HG03354 (cell line): ENCODE measurements at regions not wholly inside any gene's neighbourhood (a gene's known extent, or its start where the extent isn't known, plus 50 kb on each side); places are given as distances from the start of the nearest gene placed in this dataset.
"Not testable (repeated sequence)": the region's sequence is repeated elsewhere in the genome, so short reads cannot be mapped to it uniquely, and the experiment has no call there.

ENCODE experiments used
- ATAC-seq: cut with Tn5 transposase; IDR thresholded peaks from one replicate; pipeline ENCODE4 v1.9.1; 2021; ENCODE audit warnings: mild to moderate bottlenecking; ENCODE audit not compliant: unreplicated experiment, poor library complexity, severe bottlenecking

DNA sequence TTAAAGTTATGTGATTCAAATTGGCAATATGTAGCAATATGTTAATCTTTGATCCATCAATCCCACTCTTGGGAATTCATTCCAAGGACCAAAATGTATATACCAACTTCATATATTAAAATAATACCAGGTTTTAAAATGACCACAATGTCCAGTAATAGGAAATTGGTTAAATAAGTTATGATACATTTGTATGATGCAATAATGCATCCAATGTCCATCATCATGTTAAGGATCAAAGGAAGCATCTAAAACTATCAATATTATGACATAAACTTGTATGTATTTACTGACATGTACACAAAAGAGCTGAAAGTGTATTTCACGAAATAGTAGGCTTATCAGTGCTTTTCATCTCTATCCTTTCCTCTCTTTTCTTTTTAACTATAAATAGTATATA lies 406.0 kb downstream of the RSL24D1 start:
- ATAC-seq: no peak

DNA sequence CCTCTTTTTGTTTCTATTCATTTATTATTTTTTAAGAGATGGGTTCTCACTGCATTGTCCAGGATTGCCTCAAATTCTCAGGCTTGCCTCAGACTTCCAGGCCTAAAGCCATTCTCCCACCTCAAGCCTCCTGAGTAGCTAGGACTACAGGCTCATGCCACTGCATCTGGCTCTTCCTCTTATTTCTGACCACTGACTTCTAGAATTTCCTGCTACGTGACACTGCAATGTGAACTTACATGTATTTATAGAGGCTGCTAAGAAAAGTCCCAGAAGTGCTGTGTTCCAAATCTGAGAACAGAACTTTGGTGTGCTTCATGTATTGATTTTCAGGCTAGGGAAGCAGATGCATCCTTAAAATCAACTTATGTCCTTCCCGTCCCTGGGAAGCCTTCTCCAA lies 407.4 kb downstream of the RSL24D1 start:
- ATAC-seq: no peak

DNA sequence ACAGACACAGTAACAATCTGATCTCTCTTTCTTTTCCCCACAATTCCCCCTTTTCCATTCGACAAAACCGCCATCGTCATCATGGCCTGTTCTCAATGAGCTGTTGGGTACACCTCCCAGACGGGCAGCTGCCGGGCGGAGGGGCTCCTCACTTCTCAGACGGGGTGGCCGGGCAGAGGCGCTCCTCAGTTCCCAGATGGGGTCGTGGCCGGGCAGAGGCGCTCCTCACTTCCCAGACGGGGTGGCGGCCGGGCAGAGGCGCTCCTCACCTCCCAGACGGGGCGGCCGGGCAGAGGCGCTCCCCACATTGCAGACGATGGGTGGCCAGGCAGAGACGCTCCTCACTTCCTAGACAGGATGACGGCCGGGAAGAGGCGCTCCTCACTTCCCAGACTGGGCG lies 415.5 kb downstream of the RSL24D1 start:
- ATAC-seq: not testable (repeated sequence)

DNA sequence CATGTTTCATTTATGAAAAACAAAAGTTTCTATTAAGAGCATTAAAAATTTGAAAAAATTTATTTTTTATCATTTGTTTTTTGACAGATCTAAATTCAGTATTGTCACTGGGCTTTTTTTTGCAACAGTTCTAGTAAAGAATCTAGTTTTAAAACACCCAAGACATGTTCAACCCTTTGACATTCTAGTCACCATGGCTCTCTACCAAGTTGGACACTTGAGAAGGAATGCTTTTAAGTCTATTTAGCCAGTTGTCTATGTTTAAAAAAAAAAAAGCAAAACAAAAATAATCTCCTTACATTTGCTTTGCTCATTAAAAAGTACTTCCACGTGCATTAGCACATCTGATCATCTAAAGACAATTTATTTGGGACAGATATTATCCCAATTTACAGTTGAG lies 417.5 kb downstream of the RSL24D1 start:
- no peak for ATAC-seq

DNA sequence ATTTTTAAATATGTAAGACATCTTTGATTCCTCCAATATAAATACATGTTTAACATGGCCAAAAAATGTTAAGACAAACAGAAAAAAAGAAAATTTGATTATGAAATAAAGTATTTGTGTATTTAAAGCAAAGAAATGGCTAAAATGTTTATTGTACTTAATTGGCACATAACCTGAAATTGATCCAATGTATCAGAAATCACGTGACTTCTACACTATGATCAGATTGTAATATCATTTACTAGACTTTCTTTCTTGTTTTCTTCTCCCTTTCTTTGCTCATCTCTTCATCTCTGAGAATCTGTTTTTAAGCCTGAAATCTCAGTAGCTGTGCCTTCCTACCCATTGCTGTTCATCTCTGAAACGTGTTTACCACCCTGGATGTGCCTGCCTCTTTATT lies 420.3 kb downstream of the RSL24D1 start:
- ATAC-seq: no peak

DNA sequence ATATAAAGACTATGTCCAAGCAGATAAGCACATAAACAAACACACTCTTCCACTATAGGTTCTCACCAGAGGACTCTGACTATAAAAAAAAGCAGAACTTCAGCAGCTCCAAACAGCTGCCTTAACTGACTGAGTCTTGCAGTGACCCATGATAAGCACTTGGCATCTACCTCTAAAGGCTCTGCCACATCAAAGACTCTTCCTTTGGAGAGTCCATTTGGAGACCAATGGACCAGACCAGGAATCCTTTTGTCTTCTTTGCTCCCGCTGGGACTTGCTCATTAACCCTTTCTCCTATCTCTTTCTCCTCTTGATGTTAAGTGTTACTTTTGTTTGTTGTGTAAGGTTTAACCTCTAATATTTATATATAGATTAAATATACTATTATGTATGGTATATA lies 424.1 kb downstream of the RSL24D1 start:
- no peak for ATAC-seq

DNA sequence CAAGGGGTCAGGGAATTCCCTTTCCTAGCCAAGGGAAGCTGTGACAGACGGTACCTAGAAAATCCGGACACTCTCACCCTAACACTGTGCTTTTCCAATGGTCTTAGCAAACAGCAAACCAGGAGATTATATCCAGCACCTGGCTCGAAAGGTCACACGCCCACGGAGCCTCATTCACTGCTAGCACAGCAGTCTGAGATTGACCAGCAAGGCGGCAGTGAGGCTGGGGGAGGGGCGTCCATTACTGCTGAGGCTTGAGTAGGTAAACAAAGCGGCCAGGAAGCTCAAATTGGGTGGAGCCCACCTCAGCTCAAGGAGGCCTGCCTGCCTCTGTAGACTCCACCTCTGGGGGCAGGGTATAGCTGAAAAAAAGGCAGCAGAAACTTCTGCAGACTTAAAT lies 447.3 kb downstream of the RSL24D1 start:
- not testable (repeated sequence) for ATAC-seq

DNA sequence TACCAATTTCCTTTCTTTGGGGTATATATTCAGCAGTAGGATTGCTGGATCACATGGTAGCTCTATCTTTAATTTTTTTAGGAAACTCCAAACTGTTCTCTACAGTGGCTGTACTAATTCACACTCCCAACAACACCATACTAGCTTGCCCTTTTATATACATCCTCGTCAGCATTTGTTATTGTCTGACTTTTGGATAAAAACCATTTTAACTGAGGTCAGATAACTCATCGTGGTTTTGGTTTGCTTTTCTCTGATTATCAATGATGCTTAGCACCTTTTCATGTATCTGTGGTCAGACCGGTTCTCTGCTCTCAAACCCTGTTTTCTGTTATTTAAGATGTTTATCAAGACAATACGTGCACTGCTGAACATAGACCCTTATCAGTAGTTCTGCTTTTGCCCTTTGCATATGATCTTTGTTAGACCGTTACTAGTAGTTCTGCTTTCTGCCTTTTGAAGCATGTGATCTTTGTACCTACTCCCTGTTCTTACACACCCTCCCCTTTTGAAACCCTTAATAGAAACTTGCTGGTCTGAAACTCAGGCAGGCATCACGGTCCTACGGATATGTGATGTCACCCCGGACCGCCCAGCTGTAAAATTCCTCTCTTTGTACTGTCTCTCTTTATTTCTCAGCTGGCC lies 474.3 kb downstream of the RSL24D1 start:
- no peak for ATAC-seq

DNA sequence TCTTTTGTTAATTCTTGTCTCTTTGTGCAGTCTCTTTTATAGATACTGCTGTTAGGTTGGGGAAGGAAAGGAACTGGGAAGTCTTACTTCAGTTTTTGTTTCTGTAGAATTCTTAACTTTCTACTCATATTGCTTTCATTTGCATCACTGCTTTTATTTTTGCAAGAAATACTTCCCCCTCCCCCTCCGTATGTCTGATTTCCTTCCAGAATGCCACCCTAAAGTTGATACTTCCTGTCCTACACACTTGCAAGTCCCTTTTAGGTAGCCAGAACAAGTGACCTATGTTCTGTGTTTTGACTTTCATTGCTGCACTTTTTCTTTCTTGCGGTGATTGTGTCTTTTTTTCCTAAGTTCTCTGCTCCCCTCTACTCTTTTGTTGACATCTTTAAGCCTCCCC lies 477.4 kb downstream of the RSL24D1 start:
- ATAC-seq: no peak

DNA sequence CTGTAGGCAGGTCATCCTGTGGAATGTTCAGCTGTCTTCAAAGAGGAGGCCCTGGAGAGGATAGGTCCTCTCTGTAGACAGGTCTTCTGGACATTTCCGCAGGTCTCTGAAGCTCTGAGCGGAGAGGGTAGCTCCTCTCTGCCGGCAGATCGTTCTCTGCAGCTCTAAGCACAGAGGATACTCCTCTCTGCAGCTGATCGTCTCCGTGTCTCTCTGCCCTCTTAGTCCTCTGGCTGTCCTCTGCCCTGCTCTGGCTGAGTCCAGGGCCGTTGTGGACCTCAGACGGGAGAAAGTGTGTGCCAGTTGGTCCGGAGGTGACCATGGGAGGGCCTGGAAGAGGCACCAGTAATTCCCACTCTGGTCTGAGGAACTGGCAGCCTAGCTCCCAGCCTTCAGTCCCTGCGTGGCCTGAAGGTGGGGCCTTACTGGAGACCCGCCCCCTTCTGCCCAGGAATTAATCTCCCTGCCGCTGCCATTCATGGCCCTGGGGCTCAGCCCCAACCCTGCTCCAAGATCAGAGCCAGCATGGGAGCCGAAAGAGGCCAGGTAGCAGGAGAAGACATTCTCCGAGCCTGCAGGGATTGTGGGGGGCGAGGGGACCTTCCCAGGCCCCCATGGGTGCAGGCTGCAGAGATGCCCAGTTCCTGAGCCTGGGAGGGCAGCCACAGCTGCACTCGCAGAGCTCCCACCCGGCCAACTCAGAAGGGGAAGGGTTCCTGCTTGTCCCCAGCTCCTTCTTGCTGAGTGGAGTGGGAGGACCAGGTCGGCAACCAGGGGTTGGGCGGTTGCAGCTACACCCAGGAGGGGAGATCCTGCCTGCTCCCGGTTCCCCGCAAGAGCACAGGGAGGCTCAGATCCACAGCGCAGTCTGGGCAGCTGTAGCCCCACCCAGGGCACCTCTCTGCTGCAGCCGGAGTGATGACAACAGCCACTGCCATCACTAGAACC lies 488.7 kb downstream of the RSL24D1 start:
- no peak for ATAC-seq

DNA sequence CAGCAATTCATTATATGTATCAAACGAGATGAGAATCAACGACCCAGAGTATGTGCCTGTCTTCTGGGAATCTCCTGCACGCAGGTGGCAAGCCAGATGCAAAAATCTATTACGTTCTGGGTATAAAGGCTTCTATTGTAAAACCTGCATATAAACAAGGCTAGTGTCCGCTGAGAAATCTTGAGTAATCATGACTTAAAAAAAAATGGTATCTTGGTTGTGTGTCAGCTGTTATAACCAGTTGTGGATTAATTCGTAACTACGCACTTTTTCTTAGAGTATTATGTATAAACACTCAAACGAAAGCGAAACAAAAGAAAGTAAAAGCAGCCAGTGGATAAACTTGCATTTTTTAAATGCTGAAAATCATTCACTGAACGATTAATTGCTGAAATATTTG lies 509.1 kb downstream of the RSL24D1 start:
- no peak for ATAC-seq
